H9 (cell line): ENCODE measurements at regions not wholly inside any gene's neighbourhood (a gene's known extent, or its start where the extent isn't known, plus 50 kb on each side); places are given as distances from the start of the nearest gene placed in this dataset.
A peak's percentile ranks its signal among the peaks of the same experiment; 100 is the strongest.

ENCODE experiments used
- DNase-seq: peaks from one replicate; pipeline ENCODE4 v3.0.0-alpha.2; 2017
- H2AFZ ChIP-seq: one replicate; pipeline ENCODE4 v1.6.1; 2013; ENCODE audit warnings: mild to moderate bottlenecking, low read length, control low read depth, moderate library complexity
- H2AK5ac ChIP-seq: 2 replicates; pipeline ENCODE4 v1.6.1; 2013; ENCODE audit warnings: low read length, control low read depth, mixed read lengths; ENCODE audit not compliant: insufficient read length
- H2BK120ac ChIP-seq: one replicate; pipeline ENCODE4 v1.6.1; 2013; ENCODE audit warnings: low read depth, mild to moderate bottlenecking, low read length, control low read depth, inconsistent platforms; ENCODE audit not compliant: poor library complexity, severe bottlenecking
- H2BK12ac ChIP-seq: 2 replicates; pipeline ENCODE4 v1.6.1; 2013; ENCODE audit warnings: low read length, control low read depth, mixed read lengths, low read depth; ENCODE audit not compliant: insufficient read length
- H2BK15ac ChIP-seq: 2 replicates; pipeline ENCODE4 v1.6.1; 2013; ENCODE audit warnings: low read depth, low read length, control low read depth
- H2BK20ac ChIP-seq: one replicate; pipeline ENCODE4 v1.6.1; 2013; ENCODE audit warnings: low read depth, mild to moderate bottlenecking, low read length, control low read depth, inconsistent platforms; ENCODE audit not compliant: poor library complexity, severe bottlenecking
- H2BK5ac ChIP-seq: 2 replicates; pipeline ENCODE4 v1.6.1; 2013; ENCODE audit warnings: low read length, control low read depth, mixed read lengths; ENCODE audit not compliant: insufficient read length
- H3K14ac ChIP-seq: 2 replicates; pipeline ENCODE4 v1.6.1; 2013; ENCODE audit warnings: low read length, control low read depth; ENCODE audit not compliant: insufficient read depth
- H3K18ac ChIP-seq: 2 replicates; pipeline ENCODE4 v1.6.1; 2013; ENCODE audit warnings: low read depth, mild to moderate bottlenecking, mixed read lengths, low read length, control low read depth; ENCODE audit not compliant: insufficient read length
- H3K23ac ChIP-seq: 2 replicates; pipeline ENCODE4 v1.6.1; 2013; ENCODE audit warnings: low read length, control low read depth, mixed read lengths, low read depth; ENCODE audit not compliant: insufficient read length
- H3K23me2 ChIP-seq: 2 replicates; pipeline ENCODE4 v1.6.1; 2013; ENCODE audit warnings: low read depth, mild to moderate bottlenecking, mixed read lengths, low read length, control low read depth; ENCODE audit not compliant: insufficient read length, poor library complexity, severe bottlenecking
- H3K27ac ChIP-seq: 2 replicates; pipeline ENCODE4 v1.5.1; 2013; ENCODE audit warnings: low read length, control low read depth, mixed read lengths, low read depth; ENCODE audit not compliant: insufficient read length
- H3K27me3 ChIP-seq: 2 replicates; pipeline ENCODE4 v1.6.1; 2013; ENCODE audit warnings: low read length, control low read depth, inconsistent platforms; ENCODE audit not compliant: insufficient read depth
- H3K4ac ChIP-seq: 2 replicates; pipeline ENCODE4 v1.6.1; 2013; ENCODE audit warnings: low read depth, mild to moderate bottlenecking, control low read depth, inconsistent platforms, low read length, moderate library complexity
- H3K4me1 ChIP-seq: 2 replicates; pipeline ENCODE4 v1.6.1; 2013; ENCODE audit warnings: low read length, control low read depth, inconsistent platforms; ENCODE audit not compliant: insufficient read depth
- H3K4me2 ChIP-seq: 2 replicates; pipeline ENCODE4 v1.6.1; 2013; ENCODE audit warnings: low read length, control low read depth, mixed read lengths; ENCODE audit not compliant: insufficient read length, insufficient read depth
- H3K56ac ChIP-seq: 2 replicates; pipeline ENCODE4 v1.6.1; 2013; ENCODE audit warnings: low read depth, mild to moderate bottlenecking, mixed read lengths, low read length, control low read depth; ENCODE audit not compliant: insufficient read length
- H3K79me1 ChIP-seq: 2 replicates; pipeline ENCODE4 v1.6.1; 2013; ENCODE audit warnings: low read depth, mild to moderate bottlenecking, moderate library complexity, low read length, control low read depth, inconsistent platforms; ENCODE audit not compliant: insufficient read depth, poor library complexity, severe bottlenecking
- H3K79me2 ChIP-seq: 2 replicates; pipeline ENCODE4 v1.6.1; 2013; ENCODE audit warnings: low read length, control low read depth, inconsistent platforms; ENCODE audit not compliant: insufficient read depth
- H3K9ac ChIP-seq: 2 replicates; pipeline ENCODE4 v1.6.1; 2013; ENCODE audit warnings: low read length, control low read depth, mixed read lengths; ENCODE audit not compliant: insufficient read length; ENCODE audit errors: extremely low read depth
- H3K9me3 ChIP-seq: one replicate; pipeline ENCODE4 v1.6.1; 2013; ENCODE audit warnings: low read depth, low read length, inconsistent platforms; ENCODE audit not compliant: control insufficient read depth
- H3T11ph ChIP-seq: one replicate; pipeline ENCODE4 v1.6.1; 2013; ENCODE audit warnings: mild to moderate bottlenecking, low read length, control low read depth, inconsistent platforms
- H4K20me1 ChIP-seq: one replicate; pipeline ENCODE4 v1.6.1; 2013; ENCODE audit not compliant: control insufficient read depth, insufficient read length, insufficient read depth
- H4K5ac ChIP-seq: 2 replicates; pipeline ENCODE4 v1.6.1; 2013; ENCODE audit warnings: low read depth, mild to moderate bottlenecking, mixed read lengths, low read length, control low read depth; ENCODE audit not compliant: insufficient read length
- H4K8ac ChIP-seq: replicated peaks from 2 replicates; pipeline ENCODE4 v1.6.1; 2013; ENCODE audit warnings: low read length, control low read depth, mixed read lengths, low read depth; ENCODE audit not compliant: insufficient read length
- H4K91ac ChIP-seq: 2 replicates; pipeline ENCODE4 v1.6.1; 2013; ENCODE audit warnings: low read depth, mild to moderate bottlenecking, moderate library complexity, mixed read lengths, low read length, control low read depth; ENCODE audit not compliant: insufficient read length
- H3K27ac Mint-ChIP-seq, 3 experiments: 2 replicates in 2 of 3; 3 replicates in 1 of 3; pipeline ENCODE4 v1.8.0; 2020 to 2021; ENCODE audit warnings: mixed read lengths in 3 of 3, mild to moderate bottlenecking in 1 of 3, moderate library complexity in 1 of 3
- H3K27me3 Mint-ChIP-seq: 2 replicates; pipeline ENCODE4 v1.8.0; 2021; ENCODE audit warnings: low read depth, mild to moderate bottlenecking, moderate library complexity, mixed read lengths
- H3K36me3 Mint-ChIP-seq, 3 experiments: 2 replicates in 2 of 3; 3 replicates in 1 of 3; pipeline ENCODE4 v1.8.0; 2020 to 2021; ENCODE audit warnings: low read depth in 3 of 3, mixed read lengths in 3 of 3; ENCODE audit not compliant: insufficient read depth in 1 of 3
- H3K4me1 Mint-ChIP-seq, 2 experiments: 2 replicates each; pipeline ENCODE4 v1.8.0; 2020; ENCODE audit warnings: mixed read lengths in 2 of 2
- H3K4me3 Mint-ChIP-seq, 2 experiments: 2 replicates in 1 of 2; 3 replicates in 1 of 2; pipeline ENCODE4 v1.8.0; 2020 to 2021; ENCODE audit warnings: mild to moderate bottlenecking in 2 of 2, mixed read lengths in 2 of 2, moderate library complexity in 1 of 2
- H3K9me3 Mint-ChIP-seq, 2 experiments: 2 replicates in 1 of 2; 3 replicates in 1 of 2; pipeline ENCODE4 v1.8.0; 2020; ENCODE audit warnings: mild to moderate bottlenecking in 2 of 2, mixed read lengths in 2 of 2, moderate library complexity in 1 of 2
- WGBS: extraction: QIAGEN DNeasy Blood & Tissue Kit; methylation state at CpG from one replicate; pipeline ENCODE4 v1.1.7; 2013; ENCODE audit warnings: missing lambda C conversion rate, low lambda C conversion rate, mixed read lengths; ENCODE audit not compliant: insufficient read length; ENCODE audit errors: extremely low coverage; 5-methylcytosine and 5-hydroxymethylcytosine counted together
- TF ChIP-seq, protein P1 (sequence below): fragments of 200-600 bp; sonication (generic); conservative IDR thresholded peaks from 3 replicates; pipeline ENCODE4 v1.8.0; 2021; ENCODE audit warnings: antibody characterized with exemption, mild to moderate bottlenecking

DNA sequence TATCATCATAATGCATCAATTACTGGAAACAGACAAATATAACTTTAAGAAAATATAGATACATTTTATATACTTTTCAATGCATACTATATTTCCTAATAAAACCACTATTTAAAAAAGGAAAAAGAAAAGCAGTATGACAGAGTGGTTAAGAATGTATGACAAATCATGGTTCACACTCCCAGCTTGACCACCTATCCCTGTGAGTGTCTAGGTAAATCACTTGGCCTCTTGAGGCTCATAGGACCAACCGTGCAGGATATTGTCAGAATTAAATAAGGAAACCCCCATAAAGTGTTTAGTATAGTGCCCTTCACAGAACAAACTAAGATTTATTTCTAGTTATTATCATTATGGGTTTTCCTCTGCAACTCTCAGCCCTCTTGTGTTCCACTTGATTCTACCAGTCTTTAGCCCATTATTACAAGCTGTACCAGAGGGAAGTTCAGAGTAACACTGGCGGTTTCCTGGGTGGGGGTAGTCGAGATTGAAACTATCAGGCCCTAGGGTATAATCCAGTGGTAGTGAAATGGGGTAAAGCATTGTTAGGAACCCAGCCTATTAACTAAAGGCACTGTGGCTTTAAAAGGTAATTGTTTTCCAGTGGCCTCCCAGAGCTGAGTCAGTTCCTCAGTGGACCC, 55.5 kb upstream of the PAK3 start:
- Mint-ChIP-seq H3K4me1 (peaks cover 6 to 10% of the 10 kb centered on the region in 2 experiments), H3K9me3 (no peaks in the 10 kb centered on the region), H3K27me3 (peaks cover 6% of the 10 kb centered on the region), H3K36me3 (no peaks in the 10 kb centered on the region), H3K4me3 (no peak overlapping the region), H3K27ac (no peak overlapping the region; a peak in 1 of 7 replicates)
- no peaks in the 10 kb centered on the region for H3K27me3 ChIP-seq
- no peak overlapping the region for H3T11ph ChIP-seq
- no peak overlapping the region for H3K23ac ChIP-seq
- WGBS = no CpG with 5 or more reads among the region's 3 CpGs
- no peak overlapping the region for H2BK120ac ChIP-seq
- H3K23me2 ChIP-seq = no peaks in the 10 kb centered on the region
- peak overlapping the region; percentile 3 for H2BK20ac ChIP-seq
- H4K8ac ChIP-seq = no peak overlapping the region
- no peak overlapping the region for H2AK5ac ChIP-seq
- no peaks in the 10 kb centered on the region for H3K79me2 ChIP-seq
- no peaks in the 10 kb centered on the region for H3K79me1 ChIP-seq
- H4K20me1 ChIP-seq = no peaks in the 10 kb centered on the region
- H2BK5ac ChIP-seq = no peak overlapping the region
- no peak overlapping the region for H2AFZ ChIP-seq
- H3K4me1 ChIP-seq = no peaks in the 10 kb centered on the region
- no peak overlapping the region for H3K14ac ChIP-seq
- no peak for DNase-seq
- H2BK15ac ChIP-seq = no peak overlapping the region
- no peak overlapping the region for H2BK12ac ChIP-seq
- H3K27ac ChIP-seq = no peak overlapping the region
- H3K9me3 ChIP-seq = no peaks in the 10 kb centered on the region
- H3K18ac ChIP-seq = no peak overlapping the region
- H4K5ac ChIP-seq = no peak overlapping the region
- TF ChIP-seq, protein P1, sequence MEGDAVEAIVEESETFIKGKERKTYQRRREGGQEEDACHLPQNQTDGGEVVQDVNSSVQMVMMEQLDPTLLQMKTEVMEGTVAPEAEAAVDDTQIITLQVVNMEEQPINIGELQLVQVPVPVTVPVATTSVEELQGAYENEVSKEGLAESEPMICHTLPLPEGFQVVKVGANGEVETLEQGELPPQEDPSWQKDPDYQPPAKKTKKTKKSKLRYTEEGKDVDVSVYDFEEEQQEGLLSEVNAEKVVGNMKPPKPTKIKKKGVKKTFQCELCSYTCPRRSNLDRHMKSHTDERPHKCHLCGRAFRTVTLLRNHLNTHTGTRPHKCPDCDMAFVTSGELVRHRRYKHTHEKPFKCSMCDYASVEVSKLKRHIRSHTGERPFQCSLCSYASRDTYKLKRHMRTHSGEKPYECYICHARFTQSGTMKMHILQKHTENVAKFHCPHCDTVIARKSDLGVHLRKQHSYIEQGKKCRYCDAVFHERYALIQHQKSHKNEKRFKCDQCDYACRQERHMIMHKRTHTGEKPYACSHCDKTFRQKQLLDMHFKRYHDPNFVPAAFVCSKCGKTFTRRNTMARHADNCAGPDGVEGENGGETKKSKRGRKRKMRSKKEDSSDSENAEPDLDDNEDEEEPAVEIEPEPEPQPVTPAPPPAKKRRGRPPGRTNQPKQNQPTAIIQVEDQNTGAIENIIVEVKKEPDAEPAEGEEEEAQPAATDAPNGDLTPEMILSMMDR = no peak
- H3K4me2 ChIP-seq = no peak overlapping the region
- H3K4ac ChIP-seq = no peak overlapping the region
- H4K91ac ChIP-seq = no peak overlapping the region
- H3K56ac ChIP-seq = no peak overlapping the region
- H3K9ac ChIP-seq = no peak overlapping the region
